ENCODE measurements at regions not wholly inside any gene's neighbourhood (a gene's known extent, or its start where the extent isn't known, plus 50 kb on each side); places are given as distances from the start of the nearest gene placed in this dataset.
A peak's percentile ranks its signal among the peaks of the same experiment; 100 is the strongest.
"Not testable (repeated sequence)": the region's sequence is repeated elsewhere in the genome, so short reads cannot be mapped to it uniquely, and the experiment has no call there.

GRCh38 chr12:127161466-127161865, 1105.5 kb upstream of the TMEM132C start:
- DNase-seq = no peak

- no peak for DNase-seq
These were observed 1104.7 kb upstream of the TMEM132C start for GRCh38 chr12:127162307-127162706.

GRCh38 chr12:127162902-127163301, 1104.1 kb upstream of the TMEM132C start:
- no peak for DNase-seq

GRCh38 chr12:127165567-127166392, 1101.2 kb upstream of the TMEM132C start:
- DNase-seq = peak; percentile 93

- no peak for DNase-seq
These were observed 1097.4 kb upstream of the TMEM132C start for GRCh38 chr12:127169321-127170181.

- no peak for DNase-seq
These were observed 1096.5 kb upstream of the TMEM132C start for GRCh38 chr12:127170226-127171180.

- DNase-seq = no peak
These were observed 1094.1 kb upstream of the TMEM132C start for GRCh38 chr12:127172861-127173260.

GRCh38 chr12:127173971-127174370, 1093.0 kb upstream of the TMEM132C start:
- DNase-seq = not testable (repeated sequence)

GRCh38 chr12:127174881-127175280, 1092.1 kb upstream of the TMEM132C start:
- no peak for DNase-seq

- DNase-seq = no peak
These were observed 1091.6 kb upstream of the TMEM132C start for GRCh38 chr12:127175361-127175760.

GRCh38 chr12:127176804-127177203, 1090.2 kb upstream of the TMEM132C start:
- DNase-seq = no peak

GRCh38 chr12:127178052-127178451, 1088.9 kb upstream of the TMEM132C start:
- no peak for DNase-seq

- no peak for DNase-seq
These were observed 1088.5 kb upstream of the TMEM132C start for GRCh38 chr12:127178463-127178862.

- no peak for DNase-seq
These were observed 1087.8 kb upstream of the TMEM132C start for GRCh38 chr12:127179176-127179575.

GRCh38 chr12:127182018-127182417, 1085.0 kb upstream of the TMEM132C start:
- DNase-seq = no peak

- no peak for DNase-seq
These were observed 1077.0 kb upstream of the TMEM132C start for GRCh38 chr12:127189992-127190391.

GRCh38 chr12:127191129-127191528, 1075.8 kb upstream of the TMEM132C start:
- no peak for DNase-seq

GRCh38 chr12:127192391-127192790, 1074.6 kb upstream of the TMEM132C start:
- DNase-seq = no peak

- no peak for DNase-seq
These were observed 1073.6 kb upstream of the TMEM132C start for GRCh38 chr12:127193341-127193740.

- DNase-seq = no peak
These were observed 1072.8 kb upstream of the TMEM132C start for GRCh38 chr12:127194176-127194575.

- DNase-seq = no peak
These were observed 1061.0 kb upstream of the TMEM132C start for GRCh38 chr12:127205781-127206555.

GRCh38 chr12:127209318-127209717, 1057.7 kb upstream of the TMEM132C start:
- DNase-seq = no peak

All from NCI-H510A treated with DMSO at 0.1 percent for 48 hours (cell line).